ENCODE measurements at regions not wholly inside any gene's neighbourhood (a gene's known extent, or its start where the extent isn't known, plus 50 kb on each side); places are given as distances from the start of the nearest gene placed in this dataset.

GRCh38 chr2:220422676-220423075, 795.2 kb downstream of the SLC4A3 start:
- no peak overlapping the region for H3K4me3 ChIP-seq (ENCODE audit: low read depth, low read length)
- H3K9me3 ChIP-seq (ENCODE audit: control insufficient read depth, insufficient read depth, low read length) = no peaks in the 10 kb centered on the region
- H3K4me1 ChIP-seq (ENCODE audit: control insufficient read depth, insufficient read depth, low read length) = peaks cover 9% of the 10 kb centered on the region
- H3K36me3 ChIP-seq (ENCODE audit: control insufficient read depth, insufficient read depth, low read length) = no peaks in the 10 kb centered on the region
- H3K27me3 ChIP-seq (ENCODE audit: control insufficient read depth, insufficient read depth, low read length) = no peaks in the 10 kb centered on the region
- no peak overlapping the region for H3K27ac ChIP-seq (ENCODE audit: low read depth, low read length)
- H3K9ac ChIP-seq (ENCODE audit: low read depth, low read length) = no peak overlapping the region

- H3K4me3 ChIP-seq (ENCODE audit: low read depth, low read length) = no peak overlapping the region
- H3K27me3 ChIP-seq (ENCODE audit: control insufficient read depth, insufficient read depth, low read length) = no peaks in the 10 kb centered on the region
- H3K9me3 ChIP-seq (ENCODE audit: control insufficient read depth, insufficient read depth, low read length) = no peaks in the 10 kb centered on the region
- no peak overlapping the region for H3K27ac ChIP-seq (ENCODE audit: low read depth, low read length)
- no peak overlapping the region for H3K9ac ChIP-seq (ENCODE audit: low read depth, low read length)
- H3K4me1 ChIP-seq (ENCODE audit: control insufficient read depth, insufficient read depth, low read length) = no peaks in the 10 kb centered on the region
- H3K36me3 ChIP-seq (ENCODE audit: control insufficient read depth, insufficient read depth, low read length) = no peaks in the 10 kb centered on the region
Observed at GRCh38 chr2:220424561-220424960, 797.1 kb downstream of the SLC4A3 start.

- H3K4me1 ChIP-seq (ENCODE audit: control insufficient read depth, insufficient read depth, low read length) = no peaks in the 10 kb centered on the region
- no peaks in the 10 kb centered on the region for H3K9me3 ChIP-seq (ENCODE audit: control insufficient read depth, insufficient read depth, low read length)
- H3K9ac ChIP-seq (ENCODE audit: low read depth, low read length) = no peak overlapping the region
- H3K4me3 ChIP-seq (ENCODE audit: low read depth, low read length) = no peak overlapping the region
- H3K36me3 ChIP-seq (ENCODE audit: control insufficient read depth, insufficient read depth, low read length) = no peaks in the 10 kb centered on the region
- no peak overlapping the region for H3K27ac ChIP-seq (ENCODE audit: low read depth, low read length)
- no peaks in the 10 kb centered on the region for H3K27me3 ChIP-seq (ENCODE audit: control insufficient read depth, insufficient read depth, low read length)
Observed at GRCh38 chr2:220432645-220433044, 805.2 kb downstream of the SLC4A3 start.

GRCh38 chr2:220433131-220433530, 805.7 kb downstream of the SLC4A3 start:
- Histone ChIP-seq H3K9ac (ENCODE audit: low read depth, low read length) (no peak overlapping the region), H3K27ac (ENCODE audit: low read depth, low read length) (no peak overlapping the region), H3K9me3 (ENCODE audit: control insufficient read depth, insufficient read depth, low read length) (no peaks in the 10 kb centered on the region), H3K36me3 (ENCODE audit: control insufficient read depth, insufficient read depth, low read length) (no peaks in the 10 kb centered on the region), H3K4me3 (ENCODE audit: low read depth, low read length) (no peak overlapping the region), H3K4me1 (ENCODE audit: control insufficient read depth, insufficient read depth, low read length) (no peaks in the 10 kb centered on the region), H3K27me3 (ENCODE audit: control insufficient read depth, insufficient read depth, low read length) (no peaks in the 10 kb centered on the region)

- H3K27ac ChIP-seq (ENCODE audit: low read depth, low read length) = no peak overlapping the region
- no peaks in the 10 kb centered on the region for H3K9me3 ChIP-seq (ENCODE audit: control insufficient read depth, insufficient read depth, low read length)
- no peak overlapping the region for H3K4me3 ChIP-seq (ENCODE audit: low read depth, low read length)
- no peaks in the 10 kb centered on the region for H3K4me1 ChIP-seq (ENCODE audit: control insufficient read depth, insufficient read depth, low read length)
- H3K9ac ChIP-seq (ENCODE audit: low read depth, low read length) = no peak overlapping the region
- H3K27me3 ChIP-seq (ENCODE audit: control insufficient read depth, insufficient read depth, low read length) = no peaks in the 10 kb centered on the region
- no peaks in the 10 kb centered on the region for H3K36me3 ChIP-seq (ENCODE audit: control insufficient read depth, insufficient read depth, low read length)
Observed at GRCh38 chr2:220434385-220434784, 807.0 kb downstream of the SLC4A3 start.

- Histone ChIP-seq H3K9me3 (ENCODE audit: control insufficient read depth, insufficient read depth, low read length) (no peaks in the 10 kb centered on the region), H3K4me1 (ENCODE audit: control insufficient read depth, insufficient read depth, low read length) (no peaks in the 10 kb centered on the region), H3K36me3 (ENCODE audit: control insufficient read depth, insufficient read depth, low read length) (no peaks in the 10 kb centered on the region), H3K27me3 (ENCODE audit: control insufficient read depth, insufficient read depth, low read length) (no peaks in the 10 kb centered on the region), H3K4me3 (ENCODE audit: low read depth, low read length) (no peak overlapping the region), H3K9ac (ENCODE audit: low read depth, low read length) (no peak overlapping the region), H3K27ac (ENCODE audit: low read depth, low read length) (no peak overlapping the region)
Observed at GRCh38 chr2:220437938-220438337, 810.5 kb downstream of the SLC4A3 start.

GRCh38 chr2:220440731-220441130, 813.3 kb downstream of the SLC4A3 start:
- Histone ChIP-seq H3K4me1 (ENCODE audit: control insufficient read depth, insufficient read depth, low read length) (no peaks in the 10 kb centered on the region), H3K27me3 (ENCODE audit: control insufficient read depth, insufficient read depth, low read length) (no peaks in the 10 kb centered on the region), H3K4me3 (ENCODE audit: low read depth, low read length) (no peak overlapping the region), H3K27ac (ENCODE audit: low read depth, low read length) (no peak overlapping the region), H3K9ac (ENCODE audit: low read depth, low read length) (no peak overlapping the region), H3K36me3 (ENCODE audit: control insufficient read depth, insufficient read depth, low read length) (no peaks in the 10 kb centered on the region), H3K9me3 (ENCODE audit: control insufficient read depth, insufficient read depth, low read length) (no peaks in the 10 kb centered on the region)

GRCh38 chr2:220441404-220441803, 814.0 kb downstream of the SLC4A3 start:
- H3K9me3 ChIP-seq (ENCODE audit: control insufficient read depth, insufficient read depth, low read length) = no peaks in the 10 kb centered on the region
- no peaks in the 10 kb centered on the region for H3K4me1 ChIP-seq (ENCODE audit: control insufficient read depth, insufficient read depth, low read length)
- no peaks in the 10 kb centered on the region for H3K27me3 ChIP-seq (ENCODE audit: control insufficient read depth, insufficient read depth, low read length)
- H3K4me3 ChIP-seq (ENCODE audit: low read depth, low read length) = no peak overlapping the region
- H3K9ac ChIP-seq (ENCODE audit: low read depth, low read length) = no peak overlapping the region
- H3K27ac ChIP-seq (ENCODE audit: low read depth, low read length) = no peak overlapping the region
- no peaks in the 10 kb centered on the region for H3K36me3 ChIP-seq (ENCODE audit: control insufficient read depth, insufficient read depth, low read length)

- Histone ChIP-seq H3K9me3 (ENCODE audit: control insufficient read depth, insufficient read depth, low read length) (no peaks in the 10 kb centered on the region), H3K4me3 (ENCODE audit: low read depth, low read length) (no peak overlapping the region), H3K4me1 (ENCODE audit: control insufficient read depth, insufficient read depth, low read length) (no peaks in the 10 kb centered on the region), H3K27me3 (ENCODE audit: control insufficient read depth, insufficient read depth, low read length) (no peaks in the 10 kb centered on the region), H3K27ac (ENCODE audit: low read depth, low read length) (no peak overlapping the region), H3K36me3 (ENCODE audit: control insufficient read depth, insufficient read depth, low read length) (no peaks in the 10 kb centered on the region), H3K9ac (ENCODE audit: low read depth, low read length) (no peak overlapping the region)
Observed at GRCh38 chr2:220442012-220442411, 814.6 kb downstream of the SLC4A3 start.

GRCh38 chr2:220445429-220446105, 818.1 kb downstream of the SLC4A3 start:
- Histone ChIP-seq H3K27me3 (ENCODE audit: control insufficient read depth, insufficient read depth, low read length) (no peaks in the 10 kb centered on the region), H3K4me1 (ENCODE audit: control insufficient read depth, insufficient read depth, low read length) (no peaks in the 10 kb centered on the region), H3K9me3 (ENCODE audit: control insufficient read depth, insufficient read depth, low read length) (no peaks in the 10 kb centered on the region), H3K27ac (ENCODE audit: low read depth, low read length) (no peak overlapping the region), H3K36me3 (ENCODE audit: control insufficient read depth, insufficient read depth, low read length) (no peaks in the 10 kb centered on the region), H3K9ac (ENCODE audit: low read depth, low read length) (no peak overlapping the region), H3K4me3 (ENCODE audit: low read depth, low read length) (no peak overlapping the region)

- Histone ChIP-seq H3K27me3 (ENCODE audit: control insufficient read depth, insufficient read depth, low read length) (no peaks in the 10 kb centered on the region), H3K9me3 (ENCODE audit: control insufficient read depth, insufficient read depth, low read length) (no peaks in the 10 kb centered on the region), H3K36me3 (ENCODE audit: control insufficient read depth, insufficient read depth, low read length) (no peaks in the 10 kb centered on the region), H3K4me3 (ENCODE audit: low read depth, low read length) (no peak overlapping the region), H3K9ac (ENCODE audit: low read depth, low read length) (no peak overlapping the region), H3K4me1 (ENCODE audit: control insufficient read depth, insufficient read depth, low read length) (no peaks in the 10 kb centered on the region), H3K27ac (ENCODE audit: low read depth, low read length) (no peak overlapping the region)
Observed at GRCh38 chr2:220446106-220446712, 818.8 kb downstream of the SLC4A3 start.

Data from HUES48 (cell line).